Endothelial cell of umbilical vein (primary cell): ENCODE measurements at regions not wholly inside any gene's neighbourhood (a gene's known extent, or its start where the extent isn't known, plus 50 kb on each side); places are given as distances from the start of the nearest gene placed in this dataset.

ENCODE experiments used
- BruUV-seq: library from RNA; stranded (reverse); fragments of 400-500 nt; replicated peaks from 2 replicates; lab custom pipeline; 2021; lab: Mats Ljungman, UMichigan
- CTCF ChIA-PET: fragments of 300-600, 350-600 bp; sonication (Branson Sonifier 250); formaldehyde crosslinking; loops from one replicate; lab custom pipeline; 2021; ENCODE audit warnings: antibody characterized with exemption, inconsistent platforms; lab: Charles Lee
- POLR2A ChIA-PET: fragments of 300-600, 350-600 bp; sonication (Branson Sonifier 250); formaldehyde crosslinking; loops from one replicate; lab custom pipeline; 2021; ENCODE audit warnings: antibody characterized with exemption, inconsistent platforms; lab: Charles Lee
- DNase-seq: peaks from one replicate; pipeline ENCODE4 v3.0.0-alpha.2; 2011; ENCODE audit warnings: low read depth, low spot score
- FAIRE-seq: peaks from 2 replicates; lab custom pipeline; 2011; peaks lifted over from hg19 to GRCh38; lab: Jason Lieb, UNC
- H2AFZ ChIP-seq: 2 replicates; pipeline ENCODE4 v1.6.0; 2012; ENCODE audit warnings: low read depth, low read length, control low read depth, inconsistent platforms
- H3K27ac ChIP-seq: 2 replicates; pipeline ENCODE4 v1.5.1; 2011; ENCODE audit warnings: low read depth, mild to moderate bottlenecking, control low read depth, low read length, moderate library complexity; ENCODE audit not compliant: insufficient read depth
- H3K27me3 ChIP-seq, 2 experiments: 2 replicates each; pipeline versions ENCODE4 v1.6.0 to v1.6.1; 2011; ENCODE audit warnings: low read length in 2 of 2, mixed read lengths in 1 of 2; ENCODE audit not compliant: control insufficient read depth in 2 of 2, insufficient read depth in 2 of 2
- H3K36me3 ChIP-seq, 2 experiments: 2 replicates in 1 of 2; 3 replicates in 1 of 2; pipeline ENCODE4 v1.5.1; 2011; ENCODE audit warnings: low read length in 2 of 2, mild to moderate bottlenecking in 1 of 2, moderate library complexity in 1 of 2; ENCODE audit not compliant: control insufficient read depth in 2 of 2, insufficient read depth in 2 of 2; ENCODE audit errors: extremely low read depth in 1 of 2
- H3K4me1 ChIP-seq: 3 replicates; pipeline ENCODE4 v1.5.1; 2011; ENCODE audit warnings: mild to moderate bottlenecking, low read length; ENCODE audit not compliant: control insufficient read depth, insufficient read depth; ENCODE audit errors: extremely low read depth
- H3K4me2 ChIP-seq: 2 replicates; pipeline ENCODE4 v1.6.1; 2011; ENCODE audit warnings: low read length, control low read depth, mixed read lengths; ENCODE audit not compliant: insufficient read depth
- H3K4me3 ChIP-seq, 3 experiments: fragments of 200-600 bp in 1 of 3; sonication (generic), shearing (Covaris generic) in 1 of 3; replicated peaks in 1 of 3; 2 replicates each; pipeline ENCODE4 v1.5.1; 2011 to 2016; ENCODE audit warnings: control low read depth in 3 of 3, low read length in 3 of 3, mild to moderate bottlenecking in 2 of 3, inconsistent platforms in 1 of 3, low read depth in 1 of 3, moderate library complexity in 1 of 3; ENCODE audit not compliant: insufficient read depth in 1 of 3
- H3K79me2 ChIP-seq: 2 replicates; pipeline ENCODE4 v1.6.0; 2012; ENCODE audit warnings: low read length, inconsistent platforms; ENCODE audit not compliant: control insufficient read depth, insufficient read depth
- H3K9ac ChIP-seq: replicated peaks from 2 replicates; pipeline ENCODE3; 2011; ENCODE audit warnings: low read length, control low read depth; ENCODE audit not compliant: insufficient read depth; ENCODE audit errors: extremely low read depth
- H3K9me1 ChIP-seq: replicated peaks from 3 replicates; pipeline ENCODE4 v1.6.0; 2011; ENCODE audit warnings: mild to moderate bottlenecking, low read length; ENCODE audit not compliant: control insufficient read depth, insufficient read depth; ENCODE audit errors: extremely low read depth
- H3K9me3 ChIP-seq: replicated peaks from 2 replicates; pipeline ENCODE4 v1.5.1; 2012; ENCODE audit warnings: low read length, inconsistent platforms; ENCODE audit not compliant: control insufficient read depth, insufficient read depth
- H4K20me1 ChIP-seq: replicated peaks from 2 replicates; pipeline ENCODE3; 2011; ENCODE audit warnings: mild to moderate bottlenecking, low read length; ENCODE audit not compliant: control insufficient read depth, insufficient read depth; ENCODE audit errors: extremely low read depth
- EZH2 ChIP-seq: IDR thresholded peaks from 2 replicates; pipeline ENCODE4 v1.6.1; 2012; ENCODE audit warnings: borderline replicate concordance, low read depth, mild to moderate bottlenecking, moderate library complexity, low read length, inconsistent platforms; ENCODE audit not compliant: severe bottlenecking
- FOS ChIP-seq: IDR thresholded peaks from 2 replicates; pipeline ENCODE4 v1.6.1; 2011; ENCODE audit warnings: mild to moderate bottlenecking, low read length, moderate library complexity, borderline replicate concordance; ENCODE audit not compliant: insufficient read depth
- GATA2 ChIP-seq: IDR thresholded peaks from 2 replicates; pipeline ENCODE4 v1.7.0; 2011; ENCODE audit warnings: low read depth, mild to moderate bottlenecking, moderate library complexity, mixed read lengths, low read length; ENCODE audit not compliant: insufficient read length, insufficient read depth
- JUN ChIP-seq: IDR thresholded peaks from 2 replicates; pipeline ENCODE4 v1.6.1; 2011; ENCODE audit warnings: borderline replicate concordance, low read depth; ENCODE audit not compliant: insufficient read length, insufficient read depth
- MYC ChIP-seq: IDR thresholded peaks from one replicate; pipeline ENCODE4 v1.6.1; 2011; ENCODE audit warnings: mild to moderate bottlenecking, low read depth, low read length
- POLR2A ChIP-seq: IDR thresholded peaks from 2 replicates; pipeline ENCODE4 v1.6.1; 2012; ENCODE audit warnings: low read depth, mild to moderate bottlenecking, control low read depth, low read length
- POLR2AphosphoS5 ChIP-seq: IDR thresholded peaks from 2 replicates; pipeline ENCODE4 v1.6.1; 2012; ENCODE audit warnings: low read depth, mild to moderate bottlenecking, control low read depth, low read length, moderate library complexity; ENCODE audit not compliant: insufficient read depth
- dilution Hi-C: fragments of 300-500 bp; cut with MboI; formaldehyde crosslinking; loops from one replicate; pipeline ENCODE4 v1.15.0; 2019; ENCODE audit warnings: low sequenced_read_pairs; ENCODE audit not compliant: extremely low pct_ligation_motif_present
- intact Hi-C: fragments of 100-400 bp; cut with micrococcal nuclease; formaldehyde crosslinking; loops from one replicate; pipeline ENCODE4 v1.10.0; 2022
- TF ChIP-seq, protein P1 (sequence below): IDR thresholded peaks from 2 replicates; pipeline ENCODE4 v1.6.1; 2011; ENCODE audit not compliant: insufficient read depth, insufficient read length
- TF ChIP-seq, protein P2 (sequence below), 2 donors: IDR thresholded peaks; 1 replicate in 1 of 2; 2 replicates in 1 of 2; pipeline ENCODE4 v1.5.1; 2011; ENCODE audit warnings: low read length in 2 of 2, mild to moderate bottlenecking in 2 of 2, moderate library complexity in 2 of 2, control low read depth in 1 of 2, inconsistent platforms in 1 of 2, low read depth in 1 of 2; ENCODE audit not compliant: insufficient read depth in 1 of 2; ENCODE audit errors: extremely low read depth in 1 of 2

DNA sequence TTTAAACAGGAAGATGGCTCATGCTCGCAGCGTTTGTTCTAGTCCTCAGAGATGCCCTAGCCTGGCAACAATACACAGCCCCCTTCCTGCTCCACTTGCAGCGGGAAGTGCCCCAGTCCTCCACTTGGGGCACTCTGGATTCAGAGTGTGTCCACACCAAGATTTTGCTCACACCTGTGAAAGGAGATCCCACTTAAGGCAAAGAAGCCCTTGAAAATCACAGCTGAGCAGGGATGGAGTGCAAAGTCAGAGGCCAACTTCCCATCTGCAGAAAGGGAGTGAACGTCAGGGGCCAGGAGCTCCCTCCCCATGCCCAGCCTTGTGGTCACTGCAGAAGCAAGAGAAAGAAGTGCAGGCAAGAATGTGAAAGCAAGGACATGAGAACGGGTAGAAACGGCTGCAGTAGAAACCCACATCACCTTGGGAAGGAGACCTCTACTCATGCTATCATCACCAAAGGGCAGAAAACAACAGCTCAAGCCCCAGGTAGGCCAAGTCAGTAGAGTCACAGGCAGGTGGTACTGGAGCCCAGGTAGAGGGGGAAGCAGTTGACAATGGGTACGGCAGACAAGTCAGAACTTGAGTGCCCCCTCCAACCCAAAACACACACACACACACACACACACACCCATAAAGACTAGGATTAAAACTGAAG lies 157.4 kb downstream of the BUD13 start:
- H3K4me2 ChIP-seq: no peak overlapping the region
- FAIRE-seq (no peak), DNase-seq (no peak)
- intact Hi-C loops: no loop called here
- H3K9me3 ChIP-seq: no peaks in the 10 kb centered on the region
- no peaks in the 10 kb centered on the region for H3K4me1 ChIP-seq
- CTCF ChIA-PET: interaction anchor here (1.6 kb wide), 1 partner anchor 257 kb away, joined by 3 read pairs; no protein-coding TSS in a partner anchor
- no TSS peak for BruUV-seq
- H3K27me3 ChIP-seq: peaks cover 0 to 3% of the 10 kb centered on the region in 2 experiments
- H3K4me3 ChIP-seq: no peak overlapping the region
- dilution Hi-C loops: no loop called here
- no peak overlapping the region for H3K27ac ChIP-seq
- no peaks in the 10 kb centered on the region for H4K20me1 ChIP-seq
- POLR2A ChIA-PET: no interaction called here
- H3K9ac ChIP-seq: no peak overlapping the region
- no peaks in the 10 kb centered on the region for H3K36me3 ChIP-seq
- TF ChIP-seq JUN (no peak), MYC (no peak), EZH2 (no peak), POLR2A (no peak), POLR2AphosphoS5 (no peak), GATA2 (no peak), FOS (no peak)
- TF ChIP-seq, protein P1, sequence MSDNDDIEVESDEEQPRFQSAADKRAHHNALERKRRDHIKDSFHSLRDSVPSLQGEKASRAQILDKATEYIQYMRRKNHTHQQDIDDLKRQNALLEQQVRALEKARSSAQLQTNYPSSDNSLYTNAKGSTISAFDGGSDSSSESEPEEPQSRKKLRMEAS: no peak
- TF ChIP-seq, protein P2, sequence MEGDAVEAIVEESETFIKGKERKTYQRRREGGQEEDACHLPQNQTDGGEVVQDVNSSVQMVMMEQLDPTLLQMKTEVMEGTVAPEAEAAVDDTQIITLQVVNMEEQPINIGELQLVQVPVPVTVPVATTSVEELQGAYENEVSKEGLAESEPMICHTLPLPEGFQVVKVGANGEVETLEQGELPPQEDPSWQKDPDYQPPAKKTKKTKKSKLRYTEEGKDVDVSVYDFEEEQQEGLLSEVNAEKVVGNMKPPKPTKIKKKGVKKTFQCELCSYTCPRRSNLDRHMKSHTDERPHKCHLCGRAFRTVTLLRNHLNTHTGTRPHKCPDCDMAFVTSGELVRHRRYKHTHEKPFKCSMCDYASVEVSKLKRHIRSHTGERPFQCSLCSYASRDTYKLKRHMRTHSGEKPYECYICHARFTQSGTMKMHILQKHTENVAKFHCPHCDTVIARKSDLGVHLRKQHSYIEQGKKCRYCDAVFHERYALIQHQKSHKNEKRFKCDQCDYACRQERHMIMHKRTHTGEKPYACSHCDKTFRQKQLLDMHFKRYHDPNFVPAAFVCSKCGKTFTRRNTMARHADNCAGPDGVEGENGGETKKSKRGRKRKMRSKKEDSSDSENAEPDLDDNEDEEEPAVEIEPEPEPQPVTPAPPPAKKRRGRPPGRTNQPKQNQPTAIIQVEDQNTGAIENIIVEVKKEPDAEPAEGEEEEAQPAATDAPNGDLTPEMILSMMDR (IDR thresholded peaks at IDR 0.05; ENCODE audit: extremely low read depth in 1 of 2, insufficient read depth in 1 of 2, low read depth in 1 of 2, low read length in 2 of 2): no peak
- H3K79me2 ChIP-seq: no peaks in the 10 kb centered on the region
- H2AFZ ChIP-seq: no peak overlapping the region
- no peaks in the 10 kb centered on the region for H3K9me1 ChIP-seq
